Uterus (tissue), 2 donors: ENCODE measurements at regions not wholly inside any gene's neighbourhood (a gene's known extent, or its start where the extent isn't known, plus 50 kb on each side); places are given as distances from the start of the nearest gene placed in this dataset.

ENCODE experiments used
- CTCF ChIP-seq, 4 experiments: fragments of 200-600 bp in 2 of 4; fragments of 450-650 bp in 2 of 4; sonication (generic) in 2 of 4; IDR thresholded peaks; one replicate each; pipeline ENCODE4 v1.5.1; 2016 to 2019; ENCODE audit warnings: antibody characterized with exemption in 4 of 4, mild to moderate bottlenecking in 2 of 4, moderate library complexity in 1 of 4
- POLR2A ChIP-seq, 2 donors: fragments of 450-650 bp; IDR thresholded peaks; one replicate each; pipeline ENCODE4 v1.6.1; 2016; ENCODE audit warnings: antibody characterized with exemption in 2 of 2, mild to moderate bottlenecking in 1 of 2, moderate library complexity in 1 of 2

- TF ChIP-seq CTCF (IDR thresholded peaks at IDR 0.05), result no peak
- TF ChIP-seq POLR2A (IDR thresholded peaks at IDR 0.05), result no peak
Observed at GRCh38 chr4:35493977-35494376, 750.3 kb downstream of the ARAP2 start.
